ENCODE measurements at regions not wholly inside any gene's neighbourhood (a gene's known extent, or its start where the extent isn't known, plus 50 kb on each side); places are given as distances from the start of the nearest gene placed in this dataset.

- TF ChIP-seq CTCF (IDR thresholded peaks at IDR 0.05) = no peak
- TF ChIP-seq POLR2AphosphoS5 (IDR thresholded peaks at IDR 0.05; ENCODE audit: low read depth, low read length) = no peak
- no peak for TF ChIP-seq REST (IDR thresholded peaks at IDR 0.05; ENCODE audit: insufficient read depth in 1 of 2, low read depth in 2 of 2, low read length in 1 of 2)
- no peak for TF ChIP-seq TCF7L2 (IDR thresholded peaks at IDR 0.05; ENCODE audit: low read depth, low read length)
These were observed 152.6 kb upstream of the PLSCR5 start for GRCh38 chr3:146757759-146758158.
